GM06990 (cell line): ENCODE measurements at regions not wholly inside any gene's neighbourhood (a gene's known extent, or its start where the extent isn't known, plus 50 kb on each side); places are given as distances from the start of the nearest gene placed in this dataset.

Experiments
- DNase-seq: peaks from one replicate; pipeline ENCODE4 v3.0.0-alpha.2; 2011; ENCODE audit not compliant: insufficient read length; ENCODE audit errors: extremely low read depth
- H3K27me3 ChIP-seq: replicated peaks from 2 replicates; pipeline ENCODE4 v1.6.0; 2011; ENCODE audit warnings: low read length; ENCODE audit not compliant: control insufficient read depth, insufficient read depth
- H3K36me3 ChIP-seq: 2 replicates; pipeline ENCODE4 v1.5.1; 2011; ENCODE audit warnings: low read length; ENCODE audit not compliant: control insufficient read depth, insufficient read depth
- H3K4me3 ChIP-seq: replicated peaks from 2 replicates; pipeline ENCODE4 v1.5.1; 2011; ENCODE audit warnings: low read depth, mild to moderate bottlenecking, control low read depth, low read length
- CTCF ChIP-seq: IDR thresholded peaks from 2 replicates; pipeline ENCODE4 v1.5.1; 2011; ENCODE audit warnings: low read length, control low read depth, mild to moderate bottlenecking, inconsistent platforms; ENCODE audit not compliant: insufficient read depth, poor library complexity, severe bottlenecking

GRCh38 chr7:52085610-52086009 is 769.0 kb upstream of the COBL start:
- Histone ChIP-seq H3K27me3 (no peaks in the 10 kb centered on the region), H3K4me3 (no peak overlapping the region), H3K36me3 (no peaks in the 10 kb centered on the region)
- TF ChIP-seq CTCF = no peak
- no peak for DNase-seq

GRCh38 chr7:52080493-52080892 is 763.9 kb upstream of the COBL start:
- DNase-seq = no peak
- no peak for TF ChIP-seq CTCF
- H3K4me3 ChIP-seq = no peak overlapping the region
- H3K27me3 ChIP-seq = no peaks in the 10 kb centered on the region
- no peaks in the 10 kb centered on the region for H3K36me3 ChIP-seq

- no peaks in the 10 kb centered on the region for H3K27me3 ChIP-seq
- no peak for DNase-seq
- TF ChIP-seq CTCF = no peak
- no peak overlapping the region for H3K4me3 ChIP-seq
- no peaks in the 10 kb centered on the region for H3K36me3 ChIP-seq
Measured at GRCh38 chr7:52079726-52080125, 763.1 kb upstream of the COBL start.

GRCh38 chr7:52077571-52077970 is 761.0 kb upstream of the COBL start:
- Histone ChIP-seq H3K27me3 (no peaks in the 10 kb centered on the region), H3K36me3 (no peaks in the 10 kb centered on the region), H3K4me3 (no peak overlapping the region)
- no peak for TF ChIP-seq CTCF
- DNase-seq = no peak

- Histone ChIP-seq H3K4me3 (no peak overlapping the region), H3K27me3 (no peaks in the 10 kb centered on the region), H3K36me3 (no peaks in the 10 kb centered on the region)
- no peak for DNase-seq
- no peak for TF ChIP-seq CTCF
Measured at GRCh38 chr7:52074912-52075311, 758.3 kb upstream of the COBL start.

- no peak overlapping the region for H3K4me3 ChIP-seq
- no peaks in the 10 kb centered on the region for H3K36me3 ChIP-seq
- no peaks in the 10 kb centered on the region for H3K27me3 ChIP-seq
- TF ChIP-seq CTCF = no peak
- DNase-seq = no peak
Measured at GRCh38 chr7:52074071-52074470, 757.5 kb upstream of the COBL start.
